GM21825 (cell line): ENCODE measurements at regions not wholly inside any gene's neighbourhood (a gene's known extent, or its start where the extent isn't known, plus 50 kb on each side); places are given as distances from the start of the nearest gene placed in this dataset.

ENCODE experiments used
- ATAC-seq: cut with Tn5 transposase; IDR thresholded peaks from one replicate; pipeline ENCODE4 v1.9.1; 2021; ENCODE audit warnings: mild to moderate bottlenecking, moderate library complexity; ENCODE audit not compliant: unreplicated experiment

GRCh38 chr5:67293226-67293625 is 96.6 kb upstream of the CD180 start:
- ATAC-seq = no peak

- no peak for ATAC-seq
Observed at GRCh38 chr5:67292201-67292940, 95.8 kb upstream of the CD180 start.

- no peak for ATAC-seq
Observed at GRCh38 chr5:67291671-67292070, 95.1 kb upstream of the CD180 start.

- ATAC-seq = no peak
Observed at GRCh38 chr5:67291066-67291465, 94.5 kb upstream of the CD180 start.

GRCh38 chr5:67290655-67291054 is 94.1 kb upstream of the CD180 start:
- ATAC-seq = no peak

- ATAC-seq = no peak
Observed at GRCh38 chr5:67289763-67290521, 93.3 kb upstream of the CD180 start.

- no peak for ATAC-seq
Observed at GRCh38 chr5:67287510-67288268, 91.1 kb upstream of the CD180 start.

- ATAC-seq = no peak
Observed at GRCh38 chr5:67286006-67286405, 89.4 kb upstream of the CD180 start.

- no peak for ATAC-seq
Observed at GRCh38 chr5:67283988-67284487, 87.4 kb upstream of the CD180 start.

GRCh38 chr5:67283275-67283987 is 86.8 kb upstream of the CD180 start:
- ATAC-seq = no peak

GRCh38 chr5:67281874-67282273 is 85.3 kb upstream of the CD180 start:
- ATAC-seq = no peak

GRCh38 chr5:67273689-67274356 is 77.2 kb upstream of the CD180 start:
- no peak for ATAC-seq

- no peak for ATAC-seq
Observed at GRCh38 chr5:67272453-67273130, 76.0 kb upstream of the CD180 start.

- ATAC-seq = no peak
Observed at GRCh38 chr5:67268231-67269021, 71.8 kb upstream of the CD180 start.

- no peak for ATAC-seq
Observed at GRCh38 chr5:67267512-67268216, 71.1 kb upstream of the CD180 start.

GRCh38 chr5:67266654-67267350 is 70.2 kb upstream of the CD180 start:
- no peak for ATAC-seq

GRCh38 chr5:67265951-67266350 is 69.4 kb upstream of the CD180 start:
- ATAC-seq = no peak
